ENCODE measurements at regions not wholly inside any gene's neighbourhood (a gene's known extent, or its start where the extent isn't known, plus 50 kb on each side); places are given as distances from the start of the nearest gene placed in this dataset.

DNA sequence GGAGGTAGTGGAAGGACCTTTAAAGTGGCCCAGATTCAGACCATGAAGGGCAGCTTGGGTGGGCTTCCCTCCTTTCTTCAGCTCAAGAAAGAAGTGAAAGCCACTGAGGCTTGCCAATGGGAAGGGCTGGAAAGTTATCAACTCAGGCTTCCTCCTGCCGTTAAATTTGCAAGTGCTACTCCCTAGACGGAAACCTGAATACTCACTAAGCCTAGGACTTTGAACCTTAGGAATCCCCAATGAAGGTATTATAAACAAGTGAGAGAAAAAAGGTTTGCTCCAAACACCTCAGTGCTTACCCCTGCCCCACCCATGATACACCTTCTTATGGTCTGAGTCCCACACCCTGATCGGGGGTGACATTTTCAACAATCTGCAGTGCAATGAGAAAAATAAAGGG is 396.4 kb downstream of the SHQ1 start:
- TF ChIP-seq CTCF (IDR thresholded peaks at IDR 0.05; ENCODE audit: extremely low read depth in 1 of 2, insufficient read depth in 1 of 2, low read depth in 1 of 2, low read length in 2 of 2) (no peak), POLR2A (IDR thresholded peaks at IDR 0.05; ENCODE audit: low read depth, low read length) (no peak), GATA2 (IDR thresholded peaks at IDR 0.05; ENCODE audit: insufficient read depth, insufficient read length, low read depth, low read length) (no peak), EZH2 (IDR thresholded peaks at IDR 0.05; ENCODE audit: borderline replicate concordance, low read depth, low read length, severe bottlenecking) (no peak), JUN (IDR thresholded peaks at IDR 0.05; ENCODE audit: borderline replicate concordance, insufficient read depth, insufficient read length, low read depth) (no peak)
- TF ChIP-seq, protein P1, sequence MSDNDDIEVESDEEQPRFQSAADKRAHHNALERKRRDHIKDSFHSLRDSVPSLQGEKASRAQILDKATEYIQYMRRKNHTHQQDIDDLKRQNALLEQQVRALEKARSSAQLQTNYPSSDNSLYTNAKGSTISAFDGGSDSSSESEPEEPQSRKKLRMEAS (IDR thresholded peaks at IDR 0.05; ENCODE audit: insufficient read depth, insufficient read length), result no peak

Measured in endothelial cell of umbilical vein (primary cell).